ENCODE measurements at regions not wholly inside any gene's neighbourhood (a gene's known extent, or its start where the extent isn't known, plus 50 kb on each side); places are given as distances from the start of the nearest gene placed in this dataset.
A peak's percentile ranks its signal among the peaks of the same experiment; 100 is the strongest.

DNA sequence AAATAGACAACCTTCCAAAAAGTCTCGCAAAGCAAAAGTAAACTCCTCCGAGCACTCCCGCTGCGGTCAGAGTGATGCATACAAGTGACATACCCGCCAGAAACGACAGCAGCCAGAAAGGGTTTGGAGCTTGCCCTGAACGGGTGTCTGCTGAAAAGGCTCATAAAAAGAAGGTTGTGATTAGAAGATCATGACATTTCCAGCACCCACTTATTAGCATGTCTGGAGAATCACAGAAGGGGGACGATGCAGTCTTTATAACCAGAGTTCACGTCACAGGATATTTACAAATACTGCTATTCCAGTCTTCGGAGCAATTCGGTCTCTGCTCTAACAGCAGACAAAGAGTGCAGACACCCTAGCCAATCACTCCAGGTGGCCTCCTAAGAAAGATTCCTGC, 59.1 kb upstream of the FRMD4B start:
- H3K36me3 Mint-ChIP-seq = no peaks in the 10 kb centered on the region
- Histone ChIP-seq H3K36me3 (replicated peaks in 1 of 2; ENCODE audit: control insufficient read depth in 1 of 2, insufficient read depth in 2 of 2, low read length in 2 of 2) (no peaks in the 10 kb centered on the region), H3K27ac (ENCODE audit: low read depth in 1 of 2, low read length in 2 of 2) (no peak overlapping the region), H3K9me3 (replicated peaks in 1 of 2; ENCODE audit: control insufficient read depth in 1 of 2, insufficient read depth in 1 of 2, low read length in 2 of 2) (no peaks in the 10 kb centered on the region), H4K20me1 (ENCODE audit: insufficient read depth, low read length) (no peaks in the 10 kb centered on the region), H3K27me3 (ENCODE audit: control insufficient read depth in 2 of 2, insufficient read depth in 2 of 2, low read length in 2 of 2) (no peaks in the 10 kb centered on the region), H3K4me2 (replicated peaks; ENCODE audit: extremely low read depth, low read length, poor library complexity, severe bottlenecking) (no peak overlapping the region), H3K4me1 (ENCODE audit: control insufficient read depth in 1 of 2, insufficient read depth in 2 of 2, low read length in 2 of 2) (no peaks in the 10 kb centered on the region), H3K4me3 (replicated peaks in 1 of 3; ENCODE audit: low read depth in 2 of 3, low read length in 3 of 3) (no peak overlapping the region), H2AFZ (ENCODE audit: insufficient read depth, low read depth, low read length, poor library complexity, severe bottlenecking) (no peak overlapping the region), H3K79me2 (ENCODE audit: insufficient read depth, low read length) (no peaks in the 10 kb centered on the region), H3K9ac (ENCODE audit: insufficient read depth, low read length, poor library complexity, severe bottlenecking) (no peak overlapping the region)
- no peak overlapping the region for H3K4me3 Mint-ChIP-seq
- H3K4me1 Mint-ChIP-seq = peaks cover 3% of the 10 kb centered on the region
- no peaks in the 10 kb centered on the region for H3K27me3 Mint-ChIP-seq (ENCODE audit: low read depth in 3 of 3)
- peaks cover 0 to 4% (median 2%) of the 10 kb centered on the region in 7 donors for H3K9me3 Mint-ChIP-seq
- TF ChIP-seq, protein P1, sequence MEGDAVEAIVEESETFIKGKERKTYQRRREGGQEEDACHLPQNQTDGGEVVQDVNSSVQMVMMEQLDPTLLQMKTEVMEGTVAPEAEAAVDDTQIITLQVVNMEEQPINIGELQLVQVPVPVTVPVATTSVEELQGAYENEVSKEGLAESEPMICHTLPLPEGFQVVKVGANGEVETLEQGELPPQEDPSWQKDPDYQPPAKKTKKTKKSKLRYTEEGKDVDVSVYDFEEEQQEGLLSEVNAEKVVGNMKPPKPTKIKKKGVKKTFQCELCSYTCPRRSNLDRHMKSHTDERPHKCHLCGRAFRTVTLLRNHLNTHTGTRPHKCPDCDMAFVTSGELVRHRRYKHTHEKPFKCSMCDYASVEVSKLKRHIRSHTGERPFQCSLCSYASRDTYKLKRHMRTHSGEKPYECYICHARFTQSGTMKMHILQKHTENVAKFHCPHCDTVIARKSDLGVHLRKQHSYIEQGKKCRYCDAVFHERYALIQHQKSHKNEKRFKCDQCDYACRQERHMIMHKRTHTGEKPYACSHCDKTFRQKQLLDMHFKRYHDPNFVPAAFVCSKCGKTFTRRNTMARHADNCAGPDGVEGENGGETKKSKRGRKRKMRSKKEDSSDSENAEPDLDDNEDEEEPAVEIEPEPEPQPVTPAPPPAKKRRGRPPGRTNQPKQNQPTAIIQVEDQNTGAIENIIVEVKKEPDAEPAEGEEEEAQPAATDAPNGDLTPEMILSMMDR (IDR thresholded peaks at IDR 0.05) = no peak
- no peak for DNase-seq
- peak overlapping the region in 1 of 7 donors; percentile 30 for H3K27ac Mint-ChIP-seq
- 99% methylated on average over 6 of the region's 11 CpGs for WGBS (ENCODE audit: insufficient coverage)
- intact Hi-C loops (cut with micrococcal nuclease) = no loop called here

- Histone ChIP-seq H4K20me1 (ENCODE audit: insufficient read depth, low read length) (no peaks in the 10 kb centered on the region), H2AFZ (ENCODE audit: insufficient read depth, low read depth, low read length, poor library complexity, severe bottlenecking) (no peak overlapping the region), H3K27me3 (ENCODE audit: control insufficient read depth in 2 of 2, insufficient read depth in 2 of 2, low read length in 2 of 2) (no peaks in the 10 kb centered on the region), H3K79me2 (ENCODE audit: insufficient read depth, low read length) (no peaks in the 10 kb centered on the region), H3K27ac (ENCODE audit: low read depth in 1 of 2, low read length in 2 of 2) (no peak overlapping the region), H3K36me3 (replicated peaks in 1 of 2; ENCODE audit: control insufficient read depth in 1 of 2, insufficient read depth in 2 of 2, low read length in 2 of 2) (no peaks in the 10 kb centered on the region), H3K4me2 (replicated peaks; ENCODE audit: extremely low read depth, low read length, poor library complexity, severe bottlenecking) (no peak overlapping the region), H3K4me3 (replicated peaks in 1 of 3; ENCODE audit: low read depth in 2 of 3, low read length in 3 of 3) (no peak overlapping the region), H3K9me3 (replicated peaks in 1 of 2; ENCODE audit: control insufficient read depth in 1 of 2, insufficient read depth in 1 of 2, low read length in 2 of 2) (no peaks in the 10 kb centered on the region), H3K9ac (ENCODE audit: insufficient read depth, low read length, poor library complexity, severe bottlenecking) (no peak overlapping the region), H3K4me1 (ENCODE audit: control insufficient read depth in 1 of 2, insufficient read depth in 2 of 2, low read length in 2 of 2) (peaks cover 4 to 5% of the 10 kb centered on the region in 2 donors)
- intact Hi-C loops (cut with micrococcal nuclease) = no loop called here
- no peak overlapping the region for H3K4me3 Mint-ChIP-seq
- peak overlapping the region in 1 of 7 donors; percentile 11 for H3K27ac Mint-ChIP-seq
- H3K9me3 Mint-ChIP-seq = peaks cover 0 to 4% (median 2%) of the 10 kb centered on the region in 7 donors
- H3K4me1 Mint-ChIP-seq = peaks cover 11% of the 10 kb centered on the region
- H3K27me3 Mint-ChIP-seq (ENCODE audit: low read depth in 3 of 3) = no peaks in the 10 kb centered on the region
- TF ChIP-seq, protein P1 (IDR thresholded peaks at IDR 0.05) = no peak
- no peak for DNase-seq
- no peaks in the 10 kb centered on the region for H3K36me3 Mint-ChIP-seq
Measured at GRCh38 chr3:69443457-69443920, 57.6 kb upstream of the FRMD4B start.

Measured in CD14-positive monocyte (primary cell).